GM12891 (cell line): ENCODE measurements at regions not wholly inside any gene's neighbourhood (a gene's known extent, or its start where the extent isn't known, plus 50 kb on each side); places are given as distances from the start of the nearest gene placed in this dataset.

Experiments
- POLR2A ChIP-seq: IDR thresholded peaks from 2 replicates; pipeline ENCODE4 v1.6.1; 2011; ENCODE audit warnings: low read depth, low read length, control low read depth
- POLR2AphosphoS5 ChIP-seq: IDR thresholded peaks from 2 replicates; pipeline ENCODE4 v1.6.1; 2011; ENCODE audit warnings: low read depth, low read length, control low read depth
- SPI1 ChIP-seq: IDR thresholded peaks from 2 replicates; pipeline ENCODE4 v1.6.1; 2011; ENCODE audit warnings: low read depth, low read length, control low read depth
- TAF1 ChIP-seq: IDR thresholded peaks from 2 replicates; pipeline ENCODE4 v1.6.1; 2011; ENCODE audit warnings: low read depth, low read length, control low read depth

DNA sequence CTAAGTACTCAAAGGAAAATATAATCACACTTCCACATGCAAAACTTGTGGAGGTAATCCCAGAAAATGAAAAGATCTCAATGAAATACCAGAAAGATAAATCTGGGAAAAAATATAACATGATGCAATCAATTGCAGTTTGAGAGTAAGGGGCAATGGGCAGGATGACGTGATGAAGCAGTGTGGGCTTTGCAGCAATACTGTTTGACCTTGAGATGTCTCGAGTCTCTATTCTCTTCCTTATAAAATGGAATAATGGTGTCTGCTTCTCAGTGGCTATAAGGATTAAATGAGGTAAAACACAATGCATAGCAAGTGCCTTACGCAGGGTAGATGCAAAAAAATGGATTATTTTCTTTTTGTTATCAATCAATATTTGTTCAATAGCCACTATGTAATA, 447.5 kb downstream of the BUD13 start:
- TF ChIP-seq POLR2AphosphoS5 (no peak), SPI1 (no peak), POLR2A (no peak), TAF1 (no peak)
